Vagina (tissue), 2 donors: ENCODE measurements at regions not wholly inside any gene's neighbourhood (a gene's known extent, or its start where the extent isn't known, plus 50 kb on each side); places are given as distances from the start of the nearest gene placed in this dataset.

Source experiments
- DNase-seq, 2 donors: peaks; one replicate each; pipeline ENCODE4 v3.0.0-alpha.2; 2017; ENCODE audit errors: extremely low spot score in 2 of 2
- H3K27ac ChIP-seq: fragments of 200-600 bp; sonication (generic); one replicate; pipeline ENCODE4 v1.5.1; 2019
- H3K27me3 ChIP-seq: fragments of 200-600 bp; sonication (generic); one replicate; pipeline ENCODE4 v1.5.1; 2019
- H3K36me3 ChIP-seq, 2 donors: fragments of 200-600 bp; sonication (generic); one replicate each; pipeline ENCODE4 v1.5.1; 2017 to 2019
- H3K4me1 ChIP-seq: fragments of 200-600 bp; sonication (generic); one replicate; pipeline ENCODE4 v1.5.1; 2019
- H3K4me3 ChIP-seq, 2 donors: fragments of 200-600 bp; sonication (generic); 1 replicate in 1 of 2; 2 replicates in 1 of 2; pipeline ENCODE4 v1.5.1; 2016 to 2019
- H3K9me3 ChIP-seq: fragments of 200-600 bp; sonication (generic); one replicate; pipeline ENCODE4 v1.5.1; 2019
- CTCF ChIP-seq, 3 experiments: fragments of 450-650 bp in 2 of 3; fragments of 200-600 bp in 1 of 3; sonication (generic) in 1 of 3; IDR thresholded peaks; one replicate each; pipeline ENCODE4 v1.5.1; 2017 to 2019; ENCODE audit warnings: antibody characterized with exemption in 3 of 3, mild to moderate bottlenecking in 2 of 3, moderate library complexity in 2 of 3
- POLR2A ChIP-seq, 2 donors: fragments of 450-650 bp; IDR thresholded peaks; one replicate each; pipeline ENCODE4 v1.6.1; 2017; ENCODE audit warnings: antibody characterized with exemption in 2 of 2, mild to moderate bottlenecking in 2 of 2, moderate library complexity in 2 of 2
- POLR2AphosphoS5 ChIP-seq, 2 donors: sonication (generic); formaldehyde crosslinking; IDR thresholded peaks; one replicate each; pipeline ENCODE4 v1.9.0; 2017; ENCODE audit warnings: antibody characterized with exemption in 2 of 2, mild to moderate bottlenecking in 2 of 2, low read depth in 1 of 2; ENCODE audit not compliant: insufficient read depth in 1 of 2
- intact Hi-C: fragments of 100-400 bp; cut with DNase I; formaldehyde crosslinking; loops from one replicate; pipeline ENCODE4 v1.15.1; 2023

- no peak for DNase-seq
- Histone ChIP-seq H3K36me3 (no peaks in the 10 kb centered on the region), H3K27ac (no peak overlapping the region), H3K27me3 (no peaks in the 10 kb centered on the region), H3K4me1 (peaks cover 6% of the 10 kb centered on the region), H3K9me3 (no peaks in the 10 kb centered on the region), H3K4me3 (no peak overlapping the region)
- intact Hi-C loops: no loop called here
- TF ChIP-seq CTCF (IDR thresholded peaks at IDR 0.05) (no peak), POLR2AphosphoS5 (IDR thresholded peaks at IDR 0.05; ENCODE audit: insufficient read depth in 1 of 2, low read depth in 1 of 2) (peak; percentile 32 to 39), POLR2A (IDR thresholded peaks at IDR 0.05) (no peak)
These were observed 222.4 kb downstream of the RPS24 start for GRCh38 chr10:78255796-78256638.

- TF ChIP-seq POLR2A (IDR thresholded peaks at IDR 0.05): no peak
- TF ChIP-seq POLR2AphosphoS5 (IDR thresholded peaks at IDR 0.05; ENCODE audit: insufficient read depth in 1 of 2, low read depth in 1 of 2): no peak
- TF ChIP-seq CTCF (IDR thresholded peaks at IDR 0.05): no peak
- Histone ChIP-seq H3K27me3 (no peaks in the 10 kb centered on the region), H3K4me3 (no peak overlapping the region), H3K4me1 (peaks cover 6% of the 10 kb centered on the region), H3K36me3 (no peaks in the 10 kb centered on the region), H3K27ac (no peak overlapping the region), H3K9me3 (no peaks in the 10 kb centered on the region)
- intact Hi-C loops: no loop called here
- no peak for DNase-seq
These were observed 224.8 kb downstream of the RPS24 start for GRCh38 chr10:78258323-78259030.

GRCh38 chr10:78259391-78259790 is 225.7 kb downstream of the RPS24 start:
- H3K36me3 ChIP-seq: no peaks in the 10 kb centered on the region
- no peaks in the 10 kb centered on the region for H3K27me3 ChIP-seq
- peaks cover 6% of the 10 kb centered on the region for H3K4me1 ChIP-seq
- H3K9me3 ChIP-seq: no peaks in the 10 kb centered on the region
- no peak overlapping the region for H3K4me3 ChIP-seq
- TF ChIP-seq CTCF (IDR thresholded peaks at IDR 0.05): no peak
- no peak for TF ChIP-seq POLR2A (IDR thresholded peaks at IDR 0.05)
- no peak for TF ChIP-seq POLR2AphosphoS5 (IDR thresholded peaks at IDR 0.05; ENCODE audit: insufficient read depth in 1 of 2, low read depth in 1 of 2)
- intact Hi-C loops: no loop called here
- no peak overlapping the region for H3K27ac ChIP-seq
- no peak for DNase-seq

GRCh38 chr10:78260141-78260540 is 226.5 kb downstream of the RPS24 start:
- Histone ChIP-seq H3K36me3 (no peaks in the 10 kb centered on the region), H3K9me3 (no peaks in the 10 kb centered on the region), H3K27me3 (no peaks in the 10 kb centered on the region), H3K4me3 (no peak overlapping the region), H3K4me1 (peaks cover 6% of the 10 kb centered on the region), H3K27ac (no peak overlapping the region)
- intact Hi-C loops: no loop called here
- DNase-seq: no peak
- TF ChIP-seq CTCF (IDR thresholded peaks at IDR 0.05) (no peak), POLR2AphosphoS5 (IDR thresholded peaks at IDR 0.05; ENCODE audit: insufficient read depth in 1 of 2, low read depth in 1 of 2) (no peak), POLR2A (IDR thresholded peaks at IDR 0.05) (no peak)

- intact Hi-C loops: no loop called here
- H3K27me3 ChIP-seq: no peaks in the 10 kb centered on the region
- peaks cover 6% of the 10 kb centered on the region for H3K4me1 ChIP-seq
- H3K27ac ChIP-seq: no peak overlapping the region
- no peak for DNase-seq
- no peaks in the 10 kb centered on the region for H3K36me3 ChIP-seq
- no peak overlapping the region for H3K4me3 ChIP-seq
- no peaks in the 10 kb centered on the region for H3K9me3 ChIP-seq
- no peak for TF ChIP-seq POLR2AphosphoS5 (IDR thresholded peaks at IDR 0.05; ENCODE audit: insufficient read depth in 1 of 2, low read depth in 1 of 2)
- no peak for TF ChIP-seq CTCF (IDR thresholded peaks at IDR 0.05)
- TF ChIP-seq POLR2A (IDR thresholded peaks at IDR 0.05): no peak
These were observed 227.0 kb downstream of the RPS24 start for GRCh38 chr10:78260680-78261079.
